ENCODE measurements at regions not wholly inside any gene's neighbourhood (a gene's known extent, or its start where the extent isn't known, plus 50 kb on each side); places are given as distances from the start of the nearest gene placed in this dataset.

- H4K20me1 ChIP-seq (ENCODE audit: insufficient read depth, low read length), result no peaks in the 10 kb centered on the region
- no peak overlapping the region for H3K4me2 ChIP-seq (ENCODE audit: insufficient read depth, low read length)
- H3K4me1 ChIP-seq (ENCODE audit: insufficient read depth, low read length), result no peaks in the 10 kb centered on the region
- no peaks in the 10 kb centered on the region for H3K36me3 ChIP-seq (ENCODE audit: insufficient read depth, low read length)
- H3K27me3 ChIP-seq (ENCODE audit: insufficient read depth, low read length), result no peaks in the 10 kb centered on the region
- no peak for DNase-seq (ENCODE audit: insufficient read length, low spot score, missing footprints)
- H3K79me2 ChIP-seq (ENCODE audit: insufficient read depth, low read length), result no peaks in the 10 kb centered on the region
- H3K4me3 ChIP-seq (ENCODE audit: insufficient read depth, low read length), result no peak overlapping the region
- H2AFZ ChIP-seq (ENCODE audit: low read length), result no peak overlapping the region
- H3K9me3 ChIP-seq (ENCODE audit: low read depth, low read length), result peaks cover 4% of the 10 kb centered on the region
- TF ChIP-seq, protein P1, sequence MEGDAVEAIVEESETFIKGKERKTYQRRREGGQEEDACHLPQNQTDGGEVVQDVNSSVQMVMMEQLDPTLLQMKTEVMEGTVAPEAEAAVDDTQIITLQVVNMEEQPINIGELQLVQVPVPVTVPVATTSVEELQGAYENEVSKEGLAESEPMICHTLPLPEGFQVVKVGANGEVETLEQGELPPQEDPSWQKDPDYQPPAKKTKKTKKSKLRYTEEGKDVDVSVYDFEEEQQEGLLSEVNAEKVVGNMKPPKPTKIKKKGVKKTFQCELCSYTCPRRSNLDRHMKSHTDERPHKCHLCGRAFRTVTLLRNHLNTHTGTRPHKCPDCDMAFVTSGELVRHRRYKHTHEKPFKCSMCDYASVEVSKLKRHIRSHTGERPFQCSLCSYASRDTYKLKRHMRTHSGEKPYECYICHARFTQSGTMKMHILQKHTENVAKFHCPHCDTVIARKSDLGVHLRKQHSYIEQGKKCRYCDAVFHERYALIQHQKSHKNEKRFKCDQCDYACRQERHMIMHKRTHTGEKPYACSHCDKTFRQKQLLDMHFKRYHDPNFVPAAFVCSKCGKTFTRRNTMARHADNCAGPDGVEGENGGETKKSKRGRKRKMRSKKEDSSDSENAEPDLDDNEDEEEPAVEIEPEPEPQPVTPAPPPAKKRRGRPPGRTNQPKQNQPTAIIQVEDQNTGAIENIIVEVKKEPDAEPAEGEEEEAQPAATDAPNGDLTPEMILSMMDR (IDR thresholded peaks at IDR 0.05; ENCODE audit: extremely low read depth, low read depth, low read length), result no peak
- H3K27ac ChIP-seq (ENCODE audit: low read depth, low read length), result no peak overlapping the region
These were observed 418.5 kb upstream of the COX7C start for GRCh38 chr5:86199287-86199686.

DNA sequence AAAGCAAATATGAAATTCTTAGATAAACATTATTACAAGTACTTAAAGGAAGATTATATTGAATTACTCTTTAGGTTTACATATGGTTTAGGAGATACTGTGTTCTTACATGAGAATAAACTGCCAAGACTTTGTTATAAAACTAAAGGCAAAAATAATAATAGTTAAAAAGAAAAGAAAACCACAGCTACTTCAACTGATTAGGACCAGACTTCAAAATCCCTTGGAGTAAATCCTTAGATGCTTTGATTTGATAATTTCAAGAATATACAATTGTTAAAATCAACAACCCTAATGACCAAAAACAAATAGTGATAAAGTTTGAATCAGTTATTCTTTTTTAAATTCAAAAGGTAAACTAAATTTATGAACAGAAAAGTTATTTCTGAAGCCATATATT lies 389.6 kb upstream of the COX7C start:
- Histone ChIP-seq H3K36me3 (ENCODE audit: insufficient read depth, low read length) (no peaks in the 10 kb centered on the region), H3K4me2 (ENCODE audit: insufficient read depth, low read length) (no peak overlapping the region), H3K4me1 (ENCODE audit: insufficient read depth, low read length) (no peaks in the 10 kb centered on the region), H3K27ac (ENCODE audit: low read depth, low read length) (no peak overlapping the region), H4K20me1 (ENCODE audit: insufficient read depth, low read length) (no peaks in the 10 kb centered on the region), H3K9me3 (ENCODE audit: low read depth, low read length) (peaks cover 3% of the 10 kb centered on the region), H3K27me3 (ENCODE audit: insufficient read depth, low read length) (no peaks in the 10 kb centered on the region), H3K79me2 (ENCODE audit: insufficient read depth, low read length) (no peaks in the 10 kb centered on the region), H3K4me3 (ENCODE audit: insufficient read depth, low read length) (no peak overlapping the region), H2AFZ (ENCODE audit: low read length) (no peak overlapping the region)
- DNase-seq (ENCODE audit: insufficient read length, low spot score, missing footprints), result no peak
- TF ChIP-seq, protein P1 (IDR thresholded peaks at IDR 0.05; ENCODE audit: extremely low read depth, low read depth, low read length), result no peak

DNA sequence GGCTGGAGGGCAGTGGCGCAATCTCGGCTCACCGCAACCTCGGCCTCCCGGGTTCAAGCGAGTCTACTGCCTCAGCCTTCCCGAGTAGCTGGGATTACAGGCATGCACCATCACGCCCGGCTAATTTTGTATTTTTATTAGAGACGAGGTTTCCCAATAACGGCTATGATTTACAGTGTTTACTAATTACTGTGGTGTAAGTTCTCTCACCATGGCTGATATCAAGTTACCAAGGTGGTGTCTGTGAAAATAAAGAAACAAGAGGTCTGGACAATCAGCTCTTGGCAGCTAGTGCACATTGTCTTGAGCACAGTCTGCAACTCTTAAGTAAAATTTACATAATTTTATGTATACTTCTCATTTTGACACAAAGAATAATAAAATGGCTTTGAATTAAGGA lies 385.5 kb upstream of the COX7C start:
- TF ChIP-seq, protein P1 (IDR thresholded peaks at IDR 0.05; ENCODE audit: extremely low read depth, low read depth, low read length), result no peak
- no peak overlapping the region for H3K4me2 ChIP-seq (ENCODE audit: insufficient read depth, low read length)
- no peaks in the 10 kb centered on the region for H3K79me2 ChIP-seq (ENCODE audit: insufficient read depth, low read length)
- H3K4me3 ChIP-seq (ENCODE audit: insufficient read depth, low read length), result no peak overlapping the region
- H3K27ac ChIP-seq (ENCODE audit: low read depth, low read length), result no peak overlapping the region
- H3K36me3 ChIP-seq (ENCODE audit: insufficient read depth, low read length), result no peaks in the 10 kb centered on the region
- H3K27me3 ChIP-seq (ENCODE audit: insufficient read depth, low read length), result no peaks in the 10 kb centered on the region
- H3K9me3 ChIP-seq (ENCODE audit: low read depth, low read length), result no peaks in the 10 kb centered on the region
- DNase-seq (ENCODE audit: insufficient read length, low spot score, missing footprints), result no peak
- H3K4me1 ChIP-seq (ENCODE audit: insufficient read depth, low read length), result no peaks in the 10 kb centered on the region
- H4K20me1 ChIP-seq (ENCODE audit: insufficient read depth, low read length), result no peaks in the 10 kb centered on the region
- no peak overlapping the region for H2AFZ ChIP-seq (ENCODE audit: low read length)

DNA sequence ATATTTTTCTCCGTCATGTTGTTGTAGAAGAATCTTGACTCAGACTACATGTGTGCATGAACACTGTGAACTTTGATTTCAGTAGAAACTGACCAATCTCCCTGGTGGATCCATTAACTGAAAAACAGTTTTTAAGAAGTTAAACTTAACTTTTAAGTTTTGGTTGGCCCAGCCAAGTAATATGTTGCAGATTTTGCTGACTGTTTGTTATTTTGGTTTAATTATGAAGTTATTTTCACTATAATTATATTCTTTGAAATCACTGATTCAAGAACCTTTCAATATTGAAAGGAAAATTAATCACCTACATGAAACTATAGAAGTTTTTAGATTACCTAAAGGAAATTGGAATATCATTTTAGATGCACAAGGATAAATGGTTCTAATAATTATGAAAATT lies 373.6 kb upstream of the COX7C start:
- DNase-seq (ENCODE audit: insufficient read length, low spot score, missing footprints), result no peak
- Histone ChIP-seq H3K36me3 (ENCODE audit: insufficient read depth, low read length) (no peaks in the 10 kb centered on the region), H4K20me1 (ENCODE audit: insufficient read depth, low read length) (no peaks in the 10 kb centered on the region), H3K9me3 (ENCODE audit: low read depth, low read length) (no peaks in the 10 kb centered on the region), H2AFZ (ENCODE audit: low read length) (no peak overlapping the region), H3K27me3 (ENCODE audit: insufficient read depth, low read length) (no peaks in the 10 kb centered on the region), H3K27ac (ENCODE audit: low read depth, low read length) (no peak overlapping the region), H3K79me2 (ENCODE audit: insufficient read depth, low read length) (no peaks in the 10 kb centered on the region), H3K4me1 (ENCODE audit: insufficient read depth, low read length) (no peaks in the 10 kb centered on the region), H3K4me3 (ENCODE audit: insufficient read depth, low read length) (no peak overlapping the region), H3K4me2 (ENCODE audit: insufficient read depth, low read length) (no peak overlapping the region)
- TF ChIP-seq, protein P1 (IDR thresholded peaks at IDR 0.05; ENCODE audit: extremely low read depth, low read depth, low read length), result no peak
